HL-60 (cell line): ENCODE measurements at regions not wholly inside any gene's neighbourhood (a gene's known extent, or its start where the extent isn't known, plus 50 kb on each side); places are given as distances from the start of the nearest gene placed in this dataset.

Source experiments
- DNase-seq, 2 experiments: peaks; one replicate each; pipeline ENCODE4 v3.0.0-alpha.2; 2010 to 2020; ENCODE audit warnings: low read depth in 1 of 2, low spot score in 1 of 2
- H3K27ac ChIP-seq: fragments of 250-450 bp; sonication (Bioruptor Pico); replicated peaks from 2 replicates; pipeline ENCODE4 v1.5.1; 2020; ENCODE audit warnings: mild to moderate bottlenecking, moderate library complexity
- H3K27me3 ChIP-seq: fragments of 250-450 bp; sonication (Bioruptor Pico); 2 replicates; pipeline ENCODE4 v1.5.1; 2021; ENCODE audit warnings: mild to moderate bottlenecking, moderate library complexity; ENCODE audit not compliant: insufficient read depth, poor library complexity, severe bottlenecking
- H3K4me3 ChIP-seq: replicated peaks from 2 replicates; pipeline ENCODE4 v1.5.1; 2011; ENCODE audit warnings: mild to moderate bottlenecking, control low read depth, low read length; ENCODE audit not compliant: insufficient read depth
- GABPA ChIP-seq: IDR thresholded peaks from 2 replicates; pipeline ENCODE4 v1.6.1; 2012; ENCODE audit warnings: low read depth
- POLR2AphosphoS5 ChIP-seq: IDR thresholded peaks from 2 replicates; pipeline ENCODE4 v1.6.1; 2012; ENCODE audit warnings: low read depth
- SPI1 ChIP-seq: IDR thresholded peaks from 2 replicates; pipeline ENCODE4 v1.6.1; 2012; ENCODE audit warnings: low read depth, mild to moderate bottlenecking, borderline replicate concordance
- TF ChIP-seq, protein P1 (sequence below): IDR thresholded peaks from one replicate; pipeline ENCODE4 v1.5.1; 2011; ENCODE audit warnings: low read length, control low read depth, inconsistent platforms; ENCODE audit not compliant: insufficient read depth
- TF ChIP-seq, protein P2 (sequence below): IDR thresholded peaks from 2 replicates; pipeline ENCODE4 v1.6.1; 2012; ENCODE audit warnings: low read depth; ENCODE audit not compliant: insufficient replicate concordance

DNA sequence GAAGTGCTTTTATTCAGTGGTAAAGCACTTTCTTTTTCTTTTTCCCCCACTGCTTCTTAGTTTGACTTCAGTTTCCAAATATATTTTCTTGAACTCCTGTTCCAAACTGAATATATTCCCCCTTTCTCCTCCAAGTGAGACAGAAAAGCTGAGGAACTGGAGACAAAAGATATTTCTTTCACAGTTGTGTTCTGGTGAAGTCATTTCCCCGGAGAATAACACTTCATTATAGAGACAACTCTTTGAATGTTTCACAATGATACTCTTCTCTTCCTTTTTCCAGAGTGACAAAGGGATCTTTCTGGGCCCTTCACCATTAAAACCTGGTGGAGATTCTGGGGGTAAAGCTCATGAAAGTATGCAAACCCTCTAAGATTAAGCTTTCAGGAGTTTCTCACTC lies 860.8 kb upstream of the SLITRK5 start:
- DNase-seq = no peak
- Histone ChIP-seq H3K4me3 (no peak overlapping the region), H3K27ac (no peak overlapping the region), H3K27me3 (no peaks in the 10 kb centered on the region)
- TF ChIP-seq, protein P1, sequence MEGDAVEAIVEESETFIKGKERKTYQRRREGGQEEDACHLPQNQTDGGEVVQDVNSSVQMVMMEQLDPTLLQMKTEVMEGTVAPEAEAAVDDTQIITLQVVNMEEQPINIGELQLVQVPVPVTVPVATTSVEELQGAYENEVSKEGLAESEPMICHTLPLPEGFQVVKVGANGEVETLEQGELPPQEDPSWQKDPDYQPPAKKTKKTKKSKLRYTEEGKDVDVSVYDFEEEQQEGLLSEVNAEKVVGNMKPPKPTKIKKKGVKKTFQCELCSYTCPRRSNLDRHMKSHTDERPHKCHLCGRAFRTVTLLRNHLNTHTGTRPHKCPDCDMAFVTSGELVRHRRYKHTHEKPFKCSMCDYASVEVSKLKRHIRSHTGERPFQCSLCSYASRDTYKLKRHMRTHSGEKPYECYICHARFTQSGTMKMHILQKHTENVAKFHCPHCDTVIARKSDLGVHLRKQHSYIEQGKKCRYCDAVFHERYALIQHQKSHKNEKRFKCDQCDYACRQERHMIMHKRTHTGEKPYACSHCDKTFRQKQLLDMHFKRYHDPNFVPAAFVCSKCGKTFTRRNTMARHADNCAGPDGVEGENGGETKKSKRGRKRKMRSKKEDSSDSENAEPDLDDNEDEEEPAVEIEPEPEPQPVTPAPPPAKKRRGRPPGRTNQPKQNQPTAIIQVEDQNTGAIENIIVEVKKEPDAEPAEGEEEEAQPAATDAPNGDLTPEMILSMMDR = no peak
- TF ChIP-seq SPI1 = no peak
- TF ChIP-seq, protein P2, sequence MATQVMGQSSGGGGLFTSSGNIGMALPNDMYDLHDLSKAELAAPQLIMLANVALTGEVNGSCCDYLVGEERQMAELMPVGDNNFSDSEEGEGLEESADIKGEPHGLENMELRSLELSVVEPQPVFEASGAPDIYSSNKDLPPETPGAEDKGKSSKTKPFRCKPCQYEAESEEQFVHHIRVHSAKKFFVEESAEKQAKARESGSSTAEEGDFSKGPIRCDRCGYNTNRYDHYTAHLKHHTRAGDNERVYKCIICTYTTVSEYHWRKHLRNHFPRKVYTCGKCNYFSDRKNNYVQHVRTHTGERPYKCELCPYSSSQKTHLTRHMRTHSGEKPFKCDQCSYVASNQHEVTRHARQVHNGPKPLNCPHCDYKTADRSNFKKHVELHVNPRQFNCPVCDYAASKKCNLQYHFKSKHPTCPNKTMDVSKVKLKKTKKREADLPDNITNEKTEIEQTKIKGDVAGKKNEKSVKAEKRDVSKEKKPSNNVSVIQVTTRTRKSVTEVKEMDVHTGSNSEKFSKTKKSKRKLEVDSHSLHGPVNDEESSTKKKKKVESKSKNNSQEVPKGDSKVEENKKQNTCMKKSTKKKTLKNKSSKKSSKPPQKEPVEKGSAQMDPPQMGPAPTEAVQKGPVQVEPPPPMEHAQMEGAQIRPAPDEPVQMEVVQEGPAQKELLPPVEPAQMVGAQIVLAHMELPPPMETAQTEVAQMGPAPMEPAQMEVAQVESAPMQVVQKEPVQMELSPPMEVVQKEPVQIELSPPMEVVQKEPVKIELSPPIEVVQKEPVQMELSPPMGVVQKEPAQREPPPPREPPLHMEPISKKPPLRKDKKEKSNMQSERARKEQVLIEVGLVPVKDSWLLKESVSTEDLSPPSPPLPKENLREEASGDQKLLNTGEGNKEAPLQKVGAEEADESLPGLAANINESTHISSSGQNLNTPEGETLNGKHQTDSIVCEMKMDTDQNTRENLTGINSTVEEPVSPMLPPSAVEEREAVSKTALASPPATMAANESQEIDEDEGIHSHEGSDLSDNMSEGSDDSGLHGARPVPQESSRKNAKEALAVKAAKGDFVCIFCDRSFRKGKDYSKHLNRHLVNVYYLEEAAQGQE = no peak
- no peak for TF ChIP-seq POLR2AphosphoS5
- no peak for TF ChIP-seq GABPA

DNA sequence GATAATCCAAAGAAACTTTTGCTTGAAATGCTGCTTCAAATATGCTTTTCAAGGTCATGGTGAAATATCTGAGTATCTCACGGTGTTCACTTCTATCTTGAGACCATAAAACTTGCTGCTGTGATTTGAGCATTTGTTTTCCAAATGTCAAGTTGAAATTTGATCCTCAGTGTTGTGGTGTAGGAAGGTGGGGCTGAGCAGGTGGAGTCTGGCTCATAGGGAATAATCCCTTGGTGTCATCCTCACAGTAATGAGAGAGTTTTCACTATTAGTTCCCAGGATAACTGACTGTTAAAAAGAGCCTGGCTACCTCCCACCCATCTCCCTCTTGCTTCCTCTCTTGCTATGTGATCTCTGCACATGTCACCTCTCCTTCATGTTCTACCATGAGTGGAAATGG lies 858.0 kb upstream of the SLITRK5 start:
- TF ChIP-seq SPI1 (no peak), POLR2AphosphoS5 (no peak), GABPA (no peak)
- TF ChIP-seq, protein P1 = no peak
- TF ChIP-seq, protein P2 = no peak
- H3K27me3 ChIP-seq = no peaks in the 10 kb centered on the region
- no peak for DNase-seq
- no peak overlapping the region for H3K4me3 ChIP-seq
- no peak overlapping the region for H3K27ac ChIP-seq

DNA sequence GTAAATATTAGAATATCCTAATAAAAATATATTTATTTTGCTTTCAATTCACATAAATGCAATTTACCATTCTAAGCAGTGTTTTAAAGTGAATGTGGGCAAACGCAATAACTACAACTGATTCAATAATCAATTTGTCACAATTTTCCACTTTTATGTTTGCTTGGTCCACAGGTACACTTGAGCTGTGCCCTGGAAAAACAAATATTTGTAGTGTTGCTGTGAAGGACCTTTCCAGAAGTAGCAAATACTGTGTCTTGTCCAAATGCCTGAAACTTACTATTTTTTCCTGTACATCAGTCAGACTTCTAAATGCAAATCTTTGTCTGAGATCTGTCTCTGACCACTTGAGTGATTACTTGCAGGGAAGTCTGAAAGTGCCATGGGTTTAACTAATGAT lies 845.8 kb upstream of the SLITRK5 start:
- no peak overlapping the region for H3K27ac ChIP-seq
- TF ChIP-seq, protein P2 = no peak
- TF ChIP-seq SPI1 (no peak), POLR2AphosphoS5 (no peak), GABPA (no peak)
- TF ChIP-seq, protein P1 = no peak
- H3K27me3 ChIP-seq = no peaks in the 10 kb centered on the region
- H3K4me3 ChIP-seq = no peak overlapping the region
- no peak for DNase-seq
